ENCODE measurements at regions not wholly inside any gene's neighbourhood (a gene's known extent, or its start where the extent isn't known, plus 50 kb on each side); places are given as distances from the start of the nearest gene placed in this dataset.

DNA sequence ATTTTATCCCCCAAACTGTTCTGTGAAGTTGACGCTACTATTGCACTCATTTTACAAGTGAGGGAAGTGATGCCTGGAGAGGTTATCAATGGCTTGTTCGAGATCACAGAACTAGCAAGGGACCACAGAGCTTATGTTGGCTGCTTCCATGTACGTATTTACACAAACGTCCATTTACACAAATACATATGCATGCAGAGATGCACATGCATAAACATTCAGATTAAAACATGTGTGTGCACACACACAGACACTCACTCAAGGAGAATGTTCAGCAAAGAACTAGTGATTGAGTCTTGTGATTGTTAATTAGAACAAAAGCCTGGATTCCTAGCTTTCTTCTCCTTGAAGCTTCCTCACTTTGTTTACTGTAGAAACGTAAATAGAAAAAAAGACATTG is 321.5 kb upstream of the CHD6 start:
- Histone ChIP-seq H3K79me2 (ENCODE audit: insufficient read depth, low read length) (no peaks in the 10 kb centered on the region), H4K20me1 (ENCODE audit: insufficient read depth, low read length) (no peaks in the 10 kb centered on the region), H3K4me3 (replicated peaks in 1 of 3; ENCODE audit: insufficient read depth in 1 of 3, low read depth in 2 of 3, low read length in 3 of 3) (no peak overlapping the region), H3K4me2 (ENCODE audit: low read depth, low read length) (no peak overlapping the region), H3K36me3 (replicated peaks in 1 of 2; ENCODE audit: control insufficient read depth in 1 of 2, insufficient read depth in 2 of 2, low read length in 2 of 2) (no peaks in the 10 kb centered on the region), H3K4me1 (ENCODE audit: insufficient read depth, low read length) (no peaks in the 10 kb centered on the region), H2AFZ (ENCODE audit: low read length) (no peak overlapping the region), H3K27me3 (ENCODE audit: control insufficient read depth in 1 of 2, insufficient read depth in 2 of 2, low read length in 2 of 2) (no peaks in the 10 kb centered on the region), H3K9me3 (ENCODE audit: low read length) (no peaks in the 10 kb centered on the region), H3K27ac (ENCODE audit: extremely low read length, insufficient read depth, low read length) (no peak overlapping the region), H3K9ac (ENCODE audit: insufficient read depth, low read depth, low read length) (no peak overlapping the region)
- ChIA-PET POLR2A (no interaction called here), CTCF (ENCODE audit: low intra/inter-chr PET ratio, low total read pairs) (no interaction called here)
- BruUV-seq (replicated peaks), result no TSS peak
- TF ChIP-seq JUN (CRISPR knock-in tag; IDR thresholded peaks at IDR 0.05), result no peak
- no peak for TF ChIP-seq RBFOX2 (IDR thresholded peaks at IDR 0.05; ENCODE audit: low read depth, low read length)
- TF ChIP-seq SSRP1 (CRISPR knock-in tag; IDR thresholded peaks at IDR 0.05), result no peak
- no peak for TF ChIP-seq ATAD3A (CRISPR knock-in tag; IDR thresholded peaks at IDR 0.05)
- no peak for TF ChIP-seq NFRKB (IDR thresholded peaks at IDR 0.05)
- TF ChIP-seq, protein P1, sequence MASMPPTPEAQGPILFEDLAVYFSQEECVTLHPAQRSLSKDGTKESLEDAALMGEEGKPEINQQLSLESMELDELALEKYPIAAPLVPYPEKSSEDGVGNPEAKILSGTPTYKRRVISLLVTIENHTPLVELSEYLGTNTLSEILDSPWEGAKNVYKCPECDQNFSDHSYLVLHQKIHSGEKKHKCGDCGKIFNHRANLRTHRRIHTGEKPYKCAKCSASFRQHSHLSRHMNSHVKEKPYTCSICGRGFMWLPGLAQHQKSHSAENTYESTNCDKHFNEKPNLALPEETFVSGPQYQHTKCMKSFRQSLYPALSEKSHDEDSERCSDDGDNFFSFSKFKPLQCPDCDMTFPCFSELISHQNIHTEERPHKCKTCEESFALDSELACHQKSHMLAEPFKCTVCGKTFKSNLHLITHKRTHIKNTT (CRISPR knock-in tag; IDR thresholded peaks at IDR 0.05), result no peak
- TF ChIP-seq MEIS1 (CRISPR knock-in tag; IDR thresholded peaks at IDR 0.05; ENCODE audit: borderline replicate concordance), result no peak
- no peak for TF ChIP-seq ZNF772 (CRISPR knock-in tag; IDR thresholded peaks at IDR 0.05)
- no peak for TF ChIP-seq DMAP1 (CRISPR knock-in tag; IDR thresholded peaks at IDR 0.05)
- TF ChIP-seq, protein P2, sequence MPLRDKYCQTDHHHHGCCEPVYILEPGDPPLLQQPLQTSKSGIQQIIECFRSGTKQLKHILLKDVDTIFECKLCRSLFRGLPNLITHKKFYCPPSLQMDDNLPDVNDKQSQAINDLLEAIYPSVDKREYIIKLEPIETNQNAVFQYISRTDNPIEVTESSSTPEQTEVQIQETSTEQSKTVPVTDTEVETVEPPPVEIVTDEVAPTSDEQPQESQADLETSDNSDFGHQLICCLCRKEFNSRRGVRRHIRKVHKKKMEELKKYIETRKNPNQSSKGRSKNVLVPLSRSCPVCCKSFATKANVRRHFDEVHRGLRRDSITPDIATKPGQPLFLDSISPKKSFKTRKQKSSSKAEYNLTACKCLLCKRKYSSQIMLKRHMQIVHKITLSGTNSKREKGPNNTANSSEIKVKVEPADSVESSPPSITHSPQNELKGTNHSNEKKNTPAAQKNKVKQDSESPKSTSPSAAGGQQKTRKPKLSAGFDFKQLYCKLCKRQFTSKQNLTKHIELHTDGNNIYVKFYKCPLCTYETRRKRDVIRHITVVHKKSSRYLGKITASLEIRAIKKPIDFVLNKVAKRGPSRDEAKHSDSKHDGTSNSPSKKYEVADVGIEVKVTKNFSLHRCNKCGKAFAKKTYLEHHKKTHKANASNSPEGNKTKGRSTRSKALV (CRISPR knock-in tag; IDR thresholded peaks at IDR 0.05), result no peak
- no peak for TF ChIP-seq ATF7-NPFF (CRISPR knock-in tag; IDR thresholded peaks at IDR 0.05; ENCODE audit: low read depth)
- TF ChIP-seq ZNF629 (CRISPR knock-in tag; conservative IDR thresholded peaks at IDR 0.05), result no peak
- TF ChIP-seq, protein P3, sequence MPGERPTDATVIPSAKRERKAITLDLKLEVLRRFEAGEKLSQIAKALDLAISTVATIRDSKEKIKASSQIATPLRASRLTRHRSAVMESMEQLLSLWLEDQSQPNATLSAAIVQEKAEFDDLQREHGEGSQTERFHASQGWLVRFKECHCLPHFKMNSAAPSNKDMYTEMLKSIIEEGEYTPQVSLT (CRISPR knock-in tag; IDR thresholded peaks at IDR 0.05; ENCODE audit: borderline replicate concordance, low read depth), result no peak
- TF ChIP-seq POGZ (CRISPR knock-in tag; IDR thresholded peaks at IDR 0.05), result no peak
- TF ChIP-seq ARID2 (CRISPR knock-in tag; IDR thresholded peaks at IDR 0.05; ENCODE audit: borderline replicate concordance), result no peak
- TF ChIP-seq, protein P4, sequence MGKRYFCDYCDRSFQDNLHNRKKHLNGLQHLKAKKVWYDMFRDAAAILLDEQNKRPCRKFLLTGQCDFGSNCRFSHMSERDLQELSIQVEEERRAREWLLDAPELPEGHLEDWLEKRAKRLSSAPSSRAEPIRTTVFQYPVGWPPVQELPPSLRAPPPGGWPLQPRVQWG (CRISPR knock-in tag; IDR thresholded peaks at IDR 0.05; ENCODE audit: borderline replicate concordance, low read depth), result no peak
- no peak for TF ChIP-seq ZNF10 (CRISPR knock-in tag; IDR thresholded peaks at IDR 0.05; ENCODE audit: borderline replicate concordance, low read depth)
- TF ChIP-seq, protein P5, sequence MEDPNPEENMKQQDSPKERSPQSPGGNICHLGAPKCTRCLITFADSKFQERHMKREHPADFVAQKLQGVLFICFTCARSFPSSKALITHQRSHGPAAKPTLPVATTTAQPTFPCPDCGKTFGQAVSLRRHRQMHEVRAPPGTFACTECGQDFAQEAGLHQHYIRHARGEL (CRISPR knock-in tag; IDR thresholded peaks at IDR 0.05), result no peak
- 10% methylated on average over 5 of the region's 5 CpGs for WGBS (ENCODE audit: low lambda C conversion rate)
- intact Hi-C loops (cut with micrococcal nuclease; ENCODE audit: unreplicated experiment) (no loop called here), in situ Hi-C loops (cut with HindIII; ENCODE audit: extremely low pct_ligation_motif_present, low pct_unique_long_range_greater_than_20kb) (no loop called here)
- DNase-seq (ENCODE audit: low spot score) (no peak), FAIRE-seq (no peak), ATAC-seq (no peak)
